Mammary epithelial cell (primary cell): ENCODE measurements at regions not wholly inside any gene's neighbourhood (a gene's known extent, or its start where the extent isn't known, plus 50 kb on each side); places are given as distances from the start of the nearest gene placed in this dataset.

Experiments
- CTCF ChIP-seq, 2 donors: IDR thresholded peaks in 1 of 2; conservative IDR thresholded peaks in 1 of 2; 2 replicates each; pipeline ENCODE4 v1.5.1; 2011 to 2012; ENCODE audit warnings: inconsistent platforms in 2 of 2, low read length in 2 of 2, mild to moderate bottlenecking in 2 of 2, control low read depth in 1 of 2, low read depth in 1 of 2; ENCODE audit not compliant: insufficient read depth in 1 of 2; ENCODE audit errors: extremely low read depth in 1 of 2
- EZH2 ChIP-seq: IDR thresholded peaks from 2 replicates; pipeline ENCODE4 v1.6.1; 2012; ENCODE audit warnings: low read length, inconsistent platforms, borderline replicate concordance

- TF ChIP-seq CTCF (conservative IDR thresholded peaks at IDR 0.05 in 1 of 2, IDR thresholded peaks at IDR 0.05 in 1 of 2; ENCODE audit: extremely low read depth in 1 of 2, insufficient read depth in 1 of 2, low read depth in 1 of 2, low read length in 2 of 2) (no peak), EZH2 (no peak)
These were observed 1171.4 kb downstream of the TBC1D22A start for GRCh38 chr22:47933891-47934290.
